ENCODE measurements at regions not wholly inside any gene's neighbourhood (a gene's known extent, or its start where the extent isn't known, plus 50 kb on each side); places are given as distances from the start of the nearest gene placed in this dataset.

GRCh38 chr3:144141074-144141473, 169.5 kb downstream of the DIPK2A start:
- TF ChIP-seq, protein P1, sequence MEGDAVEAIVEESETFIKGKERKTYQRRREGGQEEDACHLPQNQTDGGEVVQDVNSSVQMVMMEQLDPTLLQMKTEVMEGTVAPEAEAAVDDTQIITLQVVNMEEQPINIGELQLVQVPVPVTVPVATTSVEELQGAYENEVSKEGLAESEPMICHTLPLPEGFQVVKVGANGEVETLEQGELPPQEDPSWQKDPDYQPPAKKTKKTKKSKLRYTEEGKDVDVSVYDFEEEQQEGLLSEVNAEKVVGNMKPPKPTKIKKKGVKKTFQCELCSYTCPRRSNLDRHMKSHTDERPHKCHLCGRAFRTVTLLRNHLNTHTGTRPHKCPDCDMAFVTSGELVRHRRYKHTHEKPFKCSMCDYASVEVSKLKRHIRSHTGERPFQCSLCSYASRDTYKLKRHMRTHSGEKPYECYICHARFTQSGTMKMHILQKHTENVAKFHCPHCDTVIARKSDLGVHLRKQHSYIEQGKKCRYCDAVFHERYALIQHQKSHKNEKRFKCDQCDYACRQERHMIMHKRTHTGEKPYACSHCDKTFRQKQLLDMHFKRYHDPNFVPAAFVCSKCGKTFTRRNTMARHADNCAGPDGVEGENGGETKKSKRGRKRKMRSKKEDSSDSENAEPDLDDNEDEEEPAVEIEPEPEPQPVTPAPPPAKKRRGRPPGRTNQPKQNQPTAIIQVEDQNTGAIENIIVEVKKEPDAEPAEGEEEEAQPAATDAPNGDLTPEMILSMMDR (conservative IDR thresholded peaks at IDR 0.05; ENCODE audit: low read depth, low read length): no peak
- no peak for TF ChIP-seq EZH2 (IDR thresholded peaks at IDR 0.05; ENCODE audit: borderline replicate concordance, low read depth, low read length, poor library complexity, severe bottlenecking)

All from A673 (cell line).